ENCODE measurements at regions not wholly inside any gene's neighbourhood (a gene's known extent, or its start where the extent isn't known, plus 50 kb on each side); places are given as distances from the start of the nearest gene placed in this dataset.

- TF ChIP-seq CTCF (IDR thresholded peaks at IDR 0.05) (no peak), POLR2A (IDR thresholded peaks at IDR 0.05) (no peak)
Observed at GRCh38 chr5:66277981-66278380, 133.9 kb downstream of the SREK1 start.
